Activated T-helper 1 cell treated with Interleukin-2 at 50 U/mL for 16 hours (primary cell): ENCODE measurements at regions not wholly inside any gene's neighbourhood (a gene's known extent, or its start where the extent isn't known, plus 50 kb on each side); places are given as distances from the start of the nearest gene placed in this dataset.

Experiments used
- DNase-seq: peaks from one replicate; pipeline ENCODE4 v3.0.0-alpha.2; 2020; ENCODE audit warnings: low read depth

DNA sequence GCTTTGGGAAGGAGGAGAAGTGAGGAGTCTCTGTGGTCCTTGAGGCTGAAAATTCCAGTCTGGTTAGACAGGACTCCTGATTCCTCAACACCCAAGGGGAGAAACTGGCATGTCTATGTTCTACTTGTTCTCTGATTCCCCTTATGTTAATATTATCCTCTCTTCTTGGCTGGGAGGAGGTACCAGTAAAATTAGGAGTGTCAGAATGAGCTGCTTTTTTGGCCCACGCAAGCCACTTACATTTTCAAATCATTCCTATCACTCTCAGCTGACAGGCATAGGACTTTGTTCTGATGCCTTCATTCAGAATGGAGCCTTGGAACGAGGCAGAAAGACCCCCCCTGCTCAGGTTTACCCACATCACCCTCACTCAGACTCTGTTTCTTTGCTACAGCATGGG lies 1077.2 kb downstream of the BCL11B start:
- no peak for DNase-seq

GRCh38 chr14:98195256-98195655 lies 1076.7 kb downstream of the BCL11B start:
- no peak for DNase-seq

DNA sequence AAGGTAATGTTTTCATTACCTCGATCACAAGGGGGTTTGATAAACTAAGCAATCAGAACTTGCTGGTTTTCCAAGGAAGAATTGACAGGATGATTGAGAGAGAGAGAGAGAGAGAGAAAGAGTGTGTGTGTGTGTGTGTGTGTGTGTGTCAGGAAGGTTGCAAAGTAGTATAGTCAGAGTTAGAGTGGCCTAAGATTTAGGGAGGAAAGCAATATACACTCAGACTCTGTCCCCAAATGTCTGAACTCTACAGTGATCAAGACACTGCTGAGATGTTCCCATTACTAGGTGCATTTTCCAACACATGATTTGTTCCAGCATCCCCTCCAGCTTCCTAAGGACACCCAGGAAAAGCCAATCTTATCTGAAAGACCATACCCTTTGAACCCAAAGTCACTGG lies 1074.1 kb downstream of the BCL11B start:
- no peak for DNase-seq

GRCh38 chr14:98198385-98198784 lies 1073.6 kb downstream of the BCL11B start:
- DNase-seq = no peak

DNA sequence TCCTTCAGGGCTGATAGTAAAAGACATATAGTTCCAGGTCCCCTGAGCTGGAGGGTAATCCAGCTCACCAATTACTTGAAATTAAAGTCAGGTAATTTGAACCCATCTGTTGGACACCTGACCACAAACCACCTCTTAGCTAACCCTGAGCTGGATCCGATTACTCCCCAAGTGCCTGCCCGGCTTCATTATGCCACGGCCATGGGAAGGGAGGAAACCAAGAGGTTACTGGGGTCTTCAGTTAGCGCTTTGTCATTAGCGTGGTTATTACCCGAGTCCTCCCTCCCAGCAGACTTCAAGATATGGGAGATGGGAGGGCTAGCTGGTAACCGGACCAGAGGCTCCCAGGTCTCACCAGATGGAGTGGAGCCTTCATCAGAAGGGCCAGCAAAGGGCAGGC lies 1071.4 kb downstream of the BCL11B start:
- DNase-seq = no peak

GRCh38 chr14:98203421-98203820 lies 1068.6 kb downstream of the BCL11B start:
- DNase-seq = no peak

- no peak for DNase-seq
Measured at GRCh38 chr14:98204139-98204538, 1067.9 kb downstream of the BCL11B start.

DNA sequence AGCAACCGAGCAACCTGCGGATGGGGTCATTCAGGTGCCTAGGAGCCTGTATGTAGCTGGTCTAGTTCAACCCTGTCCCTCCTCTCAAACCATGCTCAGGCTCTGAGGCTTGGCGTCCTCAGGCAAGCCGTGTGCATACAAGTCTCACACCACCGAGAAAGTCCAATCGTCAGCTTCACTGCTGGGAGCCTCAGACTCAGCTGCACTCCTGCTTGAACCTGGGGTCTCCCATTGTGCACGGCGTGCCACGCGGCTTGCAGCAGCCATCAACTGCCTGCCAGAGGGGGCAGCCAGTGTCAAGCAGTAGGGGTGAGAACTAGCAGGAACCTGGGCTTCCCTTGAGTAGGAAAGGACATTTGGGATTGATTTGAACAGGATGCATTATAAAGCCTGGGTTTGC lies 1064.6 kb downstream of the BCL11B start:
- DNase-seq = no peak

DNA sequence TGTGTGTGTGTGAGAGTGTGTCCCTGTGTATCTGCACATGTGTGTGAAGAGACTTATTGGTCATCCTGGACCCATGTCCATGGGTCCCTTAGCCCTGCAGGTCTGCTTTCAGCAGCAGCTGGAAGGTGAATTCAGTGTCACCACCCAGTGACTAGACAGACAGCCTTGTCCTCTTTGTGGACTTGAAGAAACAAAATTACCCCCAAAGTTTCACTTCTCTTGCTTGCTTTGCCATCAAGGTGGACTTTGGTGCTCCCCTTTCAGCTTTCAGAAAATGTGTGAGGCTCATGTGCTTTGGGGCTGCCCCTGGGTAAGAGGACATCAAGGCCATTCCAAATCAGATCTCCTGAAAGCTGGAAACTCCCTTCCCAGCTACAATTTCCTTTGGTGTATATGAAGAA lies 1063.8 kb downstream of the BCL11B start:
- DNase-seq = no peak

GRCh38 chr14:98208943-98209342 lies 1063.1 kb downstream of the BCL11B start:
- no peak for DNase-seq

- peak; percentile 40 for DNase-seq
Measured at GRCh38 chr14:98210045-98210672, 1061.8 kb downstream of the BCL11B start.

DNA sequence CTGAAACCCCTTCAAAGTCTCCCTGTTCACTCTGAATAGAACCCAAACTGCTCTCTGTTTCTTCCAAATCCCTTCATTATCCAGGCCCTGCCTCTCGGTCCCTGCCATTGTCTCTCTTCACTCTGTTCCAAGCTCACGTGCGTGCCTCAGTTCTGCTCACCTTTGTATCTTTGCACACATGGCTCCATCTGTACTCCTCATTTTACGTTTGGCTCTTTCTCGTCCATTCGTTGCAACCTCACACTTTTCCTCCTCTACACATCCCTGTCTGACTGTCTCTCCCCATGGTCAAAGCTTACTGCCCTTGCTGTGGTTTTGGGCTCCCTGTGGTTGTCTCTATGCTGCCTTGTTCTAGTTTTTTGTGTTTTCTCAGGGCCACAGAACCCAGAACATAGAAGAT lies 1054.5 kb downstream of the BCL11B start:
- no peak for DNase-seq

GRCh38 chr14:98218218-98218617 lies 1053.8 kb downstream of the BCL11B start:
- no peak for DNase-seq

- DNase-seq = no peak
Measured at GRCh38 chr14:98219638-98220037, 1052.4 kb downstream of the BCL11B start.

DNA sequence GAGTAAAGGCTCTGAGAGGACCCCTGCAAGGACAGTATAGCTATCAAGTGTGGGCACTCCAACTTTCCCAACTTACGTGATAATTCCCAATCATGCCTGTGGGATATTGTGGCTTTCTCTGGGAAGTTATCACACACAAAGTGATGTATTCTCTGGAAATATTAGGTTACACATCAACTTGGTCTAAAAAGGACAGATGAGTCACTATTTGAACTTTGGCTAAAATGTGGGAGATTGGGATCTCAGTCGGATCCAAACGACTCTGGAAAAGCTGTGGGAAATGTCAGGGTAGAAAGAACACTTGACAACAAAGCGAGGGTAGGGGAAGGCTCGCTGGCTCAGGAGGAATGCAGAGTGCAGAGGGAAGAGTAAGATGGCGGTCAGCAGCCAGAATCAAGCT lies 1048.9 kb downstream of the BCL11B start:
- DNase-seq = no peak

GRCh38 chr14:98223710-98224109 lies 1048.3 kb downstream of the BCL11B start:
- peak; percentile 26 for DNase-seq

GRCh38 chr14:98226411-98226810 lies 1045.6 kb downstream of the BCL11B start:
- DNase-seq = no peak

GRCh38 chr14:98227000-98227726 lies 1044.8 kb downstream of the BCL11B start:
- no peak for DNase-seq

DNA sequence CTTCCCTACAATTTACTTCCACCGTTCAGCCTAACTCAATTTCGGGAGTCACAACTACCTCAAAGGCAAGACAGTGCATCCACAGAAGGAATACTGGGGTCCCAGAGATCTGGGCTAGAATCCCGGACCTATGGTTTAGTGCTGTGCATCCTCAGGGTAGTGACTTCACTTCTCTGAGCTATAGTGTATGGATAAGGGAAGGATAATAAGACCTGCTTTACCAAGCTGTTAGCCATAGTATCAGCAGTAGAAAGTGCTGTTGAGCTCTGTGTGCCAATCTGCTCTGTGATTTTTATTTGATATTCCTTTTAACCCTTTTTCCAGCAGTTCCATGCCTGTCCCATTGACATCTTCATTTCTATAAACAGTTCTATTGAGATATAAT lies 1044.3 kb downstream of the BCL11B start:
- no peak for DNase-seq

DNA sequence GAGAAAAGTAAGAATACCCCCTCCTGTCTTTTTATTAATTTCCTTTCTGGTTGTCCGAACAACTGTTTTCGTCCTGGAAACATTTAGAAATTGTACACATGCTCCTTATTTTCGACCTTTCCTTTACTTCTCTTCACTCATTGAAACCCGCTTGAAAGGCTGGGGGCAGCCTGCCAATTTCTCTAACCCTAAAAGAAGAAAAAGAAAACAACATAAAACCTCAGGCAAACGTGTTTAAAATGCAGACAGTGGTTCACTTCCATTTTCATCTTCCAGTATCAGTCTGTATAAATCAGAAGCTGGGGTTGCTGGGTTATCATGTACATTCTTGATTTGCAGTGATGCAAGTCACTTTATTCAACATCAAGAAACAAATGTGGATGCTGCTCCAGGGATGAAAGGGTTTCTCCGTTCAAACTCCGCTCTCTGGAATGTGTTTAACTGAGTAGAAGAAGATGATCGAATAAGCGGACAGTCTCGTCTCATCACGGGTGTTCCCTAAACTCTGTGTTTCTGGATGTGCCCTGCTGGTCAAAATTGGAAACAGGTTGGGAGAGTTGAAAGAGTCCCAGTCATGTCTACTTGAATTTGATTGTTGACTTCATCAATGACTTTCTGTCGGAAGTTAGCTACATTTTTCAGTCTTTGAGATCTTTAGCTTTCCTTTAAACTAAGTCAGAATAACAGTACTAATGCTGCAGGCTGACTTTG lies 1042.2 kb downstream of the BCL11B start:
- DNase-seq = no peak

- no peak for DNase-seq
Measured at GRCh38 chr14:98230411-98230810, 1041.6 kb downstream of the BCL11B start.

- no peak for DNase-seq
Measured at GRCh38 chr14:98231210-98231609, 1040.8 kb downstream of the BCL11B start.

DNA sequence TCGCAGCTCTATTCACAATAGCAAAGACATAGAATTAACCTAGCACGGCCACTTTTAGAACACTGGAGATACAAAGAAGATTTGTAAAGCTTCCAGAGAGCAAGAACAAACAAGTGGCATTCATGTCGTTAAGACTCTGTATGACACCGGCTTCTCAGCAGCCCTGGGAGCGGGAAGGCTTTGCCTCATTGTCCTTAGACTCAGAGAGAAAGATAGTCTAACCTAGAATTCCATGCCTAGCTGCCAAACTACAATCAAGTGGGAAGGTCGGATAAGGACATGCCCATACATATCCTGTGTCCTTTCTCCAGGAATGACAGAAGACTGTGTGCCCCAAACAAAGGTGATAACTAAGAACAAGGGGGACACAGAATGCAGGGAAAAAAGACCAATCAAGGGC lies 1038.3 kb downstream of the BCL11B start:
- no peak for DNase-seq
